Gastrocnemius medialis (tissue), 4 donors: ENCODE measurements at regions not wholly inside any gene's neighbourhood (a gene's known extent, or its start where the extent isn't known, plus 50 kb on each side); places are given as distances from the start of the nearest gene placed in this dataset.

Experiments used
- ATAC-seq, 2 donors: fragments of 150-250 bp; one replicate each; pipeline ENCODE4 v1.9.1; 2016
- DNase-seq, 2 donors: peaks; one replicate each; pipeline ENCODE4 v3.0.0-alpha.2; 2019
- H3K27ac ChIP-seq, 4 donors: fragments of 200-600 bp; sonication (generic); 1 replicate in 1 of 4; 2 replicates in 3 of 4; pipeline ENCODE4 v1.5.1; 2016 to 2018; ENCODE audit warnings: mild to moderate bottlenecking in 2 of 4, moderate library complexity in 1 of 4
- H3K27me3 ChIP-seq, 3 donors: fragments of 200-600 bp; sonication (generic) in 2 of 3; 1 replicate in 1 of 3; 2 replicates in 2 of 3; pipeline versions ENCODE4 v1.5.1 to v1.6.0; 2016 to 2019; ENCODE audit warnings: mild to moderate bottlenecking in 1 of 3, moderate library complexity in 1 of 3
- H3K36me3 ChIP-seq, 2 donors: fragments of 200-600 bp; sonication (generic) in 1 of 2; one replicate each; pipeline ENCODE4 v1.5.1; 2017 to 2018
- H3K4me1 ChIP-seq, 2 donors: fragments of 200-600 bp; sonication (generic) in 1 of 2; one replicate each; pipeline ENCODE4 v1.5.1; 2016 to 2017; ENCODE audit warnings: mild to moderate bottlenecking in 2 of 2
- H3K4me3 ChIP-seq, 4 donors: fragments of 200-600 bp; sonication (generic) in 3 of 4; 1 replicate in 1 of 4; 2 replicates in 3 of 4; pipeline ENCODE4 v1.5.1; 2016 to 2019; ENCODE audit warnings: mild to moderate bottlenecking in 2 of 4
- H3K9me3 ChIP-seq, 3 donors: fragments of 200-600 bp; sonication (generic) in 2 of 3; 1 replicate in 1 of 3; 2 replicates in 2 of 3; pipeline ENCODE4 v1.5.1; 2016 to 2019
- CTCF ChIP-seq, 5 experiments: fragments of 450-650 bp in 3 of 5; fragments of 200-600 bp in 2 of 5; sonication (generic) in 2 of 5; IDR thresholded peaks in 4 of 5; conservative IDR thresholded peaks in 1 of 5; 1 replicate in 4 of 5; 2 replicates in 1 of 5; pipeline ENCODE4 v1.5.1; 2016 to 2019; ENCODE audit warnings: antibody characterized with exemption in 5 of 5, mild to moderate bottlenecking in 3 of 5, moderate library complexity in 3 of 5
- POLR2A ChIP-seq, 2 donors: fragments of 450-650 bp; IDR thresholded peaks; one replicate each; pipeline ENCODE4 v1.6.1; 2017; ENCODE audit warnings: antibody characterized with exemption in 2 of 2, mild to moderate bottlenecking in 2 of 2, moderate library complexity in 2 of 2
- in situ Hi-C, 4 donors: fragments of 200-750 bp; cut with MboI; loops; one replicate each; pipeline versions ENCODE4 v1.15.0 to v1.8.0; 2017; ENCODE audit warnings: low sequenced_read_pairs in 4 of 4
- intact Hi-C: fragments of 100-400 bp; cut with DNase I; formaldehyde crosslinking; loops from one replicate; pipeline ENCODE4 v1.15.1; 2023; ENCODE audit warnings: low total_unique reads

DNA sequence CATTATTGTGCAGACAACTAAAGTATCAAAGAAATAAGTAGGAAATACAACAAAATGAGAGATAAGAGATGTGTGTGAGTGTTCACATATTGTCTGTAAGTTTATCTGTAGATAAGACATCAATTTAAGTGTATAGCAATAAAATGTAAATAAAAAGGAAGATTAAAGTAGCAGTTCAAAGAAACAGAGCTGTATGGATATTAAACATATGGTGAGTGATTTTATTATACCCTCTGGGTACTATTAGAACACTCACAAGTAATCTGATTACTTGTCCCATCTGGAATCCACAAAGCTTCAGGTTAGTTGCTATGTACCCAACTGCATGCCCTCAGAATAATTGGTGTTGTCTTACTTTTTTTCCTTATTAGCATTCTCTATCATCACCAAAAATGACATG is 747.9 kb upstream of the ADGRL3 start:
- Histone ChIP-seq H3K9me3 (no peaks in the 10 kb centered on the region), H3K4me1 (no peaks in the 10 kb centered on the region), H3K27ac (no peak overlapping the region), H3K27me3 (no peaks in the 10 kb centered on the region), H3K36me3 (no peaks in the 10 kb centered on the region), H3K4me3 (no peak overlapping the region)
- in situ Hi-C loops = no loop called here
- DNase-seq (no peak), ATAC-seq (no peak)
- TF ChIP-seq POLR2A (IDR thresholded peaks at IDR 0.05) (no peak), CTCF (IDR thresholded peaks at IDR 0.05 in 4 of 5, conservative IDR thresholded peaks at IDR 0.05 in 1 of 5) (no peak)
- intact Hi-C loops = no loop called here

DNA sequence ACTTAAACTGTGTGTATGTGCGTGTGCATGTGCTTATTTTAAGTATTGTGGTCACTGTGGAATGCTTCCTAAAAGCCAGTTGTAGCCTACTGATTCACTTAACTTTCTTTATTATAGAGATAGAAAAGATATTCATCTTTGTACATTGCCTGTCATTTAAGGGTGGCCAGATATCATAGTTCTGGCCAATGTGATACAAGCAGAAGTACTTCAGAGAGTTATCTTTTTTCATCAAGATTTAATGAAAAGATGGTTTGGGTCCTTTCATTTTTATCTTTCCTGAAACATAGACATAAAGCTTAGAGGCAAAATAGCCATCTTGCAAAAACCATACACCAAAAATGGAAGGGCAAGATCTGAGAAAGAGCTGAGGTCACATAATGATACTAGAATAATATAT is 744.7 kb upstream of the ADGRL3 start:
- ATAC-seq (no peak), DNase-seq (no peak)
- TF ChIP-seq CTCF (IDR thresholded peaks at IDR 0.05 in 4 of 5, conservative IDR thresholded peaks at IDR 0.05 in 1 of 5) = no peak
- TF ChIP-seq POLR2A (IDR thresholded peaks at IDR 0.05) = no peak
- in situ Hi-C loops (no loop called here), intact Hi-C loops (no loop called here)
- no peaks in the 10 kb centered on the region for H3K9me3 ChIP-seq
- no peaks in the 10 kb centered on the region for H3K36me3 ChIP-seq
- no peak overlapping the region for H3K4me3 ChIP-seq
- no peaks in the 10 kb centered on the region for H3K27me3 ChIP-seq
- H3K27ac ChIP-seq = no peak overlapping the region
- no peaks in the 10 kb centered on the region for H3K4me1 ChIP-seq

DNA sequence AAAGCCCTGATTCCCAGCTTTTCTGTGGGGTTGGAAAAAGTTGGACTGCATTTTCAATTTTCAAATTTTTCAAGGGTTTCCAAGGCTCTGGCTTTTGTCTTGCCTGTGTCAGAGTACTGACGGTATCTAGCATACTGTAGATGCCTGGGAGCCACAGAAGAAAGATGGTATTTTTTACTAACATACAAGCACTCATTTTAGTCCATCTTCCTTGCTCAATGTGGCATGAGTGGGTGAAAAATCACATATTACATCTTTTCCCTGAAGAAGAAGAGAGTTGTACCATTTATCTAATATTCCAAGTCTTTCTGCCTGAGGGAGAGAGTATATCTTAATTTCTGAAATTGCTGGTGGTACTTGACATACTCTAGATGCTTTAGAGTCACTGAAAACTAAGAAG is 738.6 kb upstream of the ADGRL3 start:
- Histone ChIP-seq H3K36me3 (no peaks in the 10 kb centered on the region), H3K27me3 (no peaks in the 10 kb centered on the region), H3K27ac (no peak overlapping the region), H3K4me3 (no peak overlapping the region), H3K4me1 (no peaks in the 10 kb centered on the region), H3K9me3 (no peaks in the 10 kb centered on the region)
- in situ Hi-C loops = no loop called here
- no peak for TF ChIP-seq POLR2A (IDR thresholded peaks at IDR 0.05)
- no peak for TF ChIP-seq CTCF (IDR thresholded peaks at IDR 0.05 in 4 of 5, conservative IDR thresholded peaks at IDR 0.05 in 1 of 5)
- intact Hi-C loops = no loop called here
- DNase-seq = no peak
- no peak for ATAC-seq

- Histone ChIP-seq H3K4me1 (no peaks in the 10 kb centered on the region), H3K9me3 (no peaks in the 10 kb centered on the region), H3K4me3 (no peak overlapping the region), H3K27me3 (no peaks in the 10 kb centered on the region), H3K27ac (no peak overlapping the region), H3K36me3 (no peaks in the 10 kb centered on the region)
- DNase-seq (no peak), ATAC-seq (no peak)
- in situ Hi-C loops (no loop called here), intact Hi-C loops (no loop called here)
- TF ChIP-seq POLR2A (IDR thresholded peaks at IDR 0.05) (no peak), CTCF (IDR thresholded peaks at IDR 0.05 in 4 of 5, conservative IDR thresholded peaks at IDR 0.05 in 1 of 5) (no peak)
These were observed 736.1 kb upstream of the ADGRL3 start for GRCh38 chr4:60463857-60464502.

DNA sequence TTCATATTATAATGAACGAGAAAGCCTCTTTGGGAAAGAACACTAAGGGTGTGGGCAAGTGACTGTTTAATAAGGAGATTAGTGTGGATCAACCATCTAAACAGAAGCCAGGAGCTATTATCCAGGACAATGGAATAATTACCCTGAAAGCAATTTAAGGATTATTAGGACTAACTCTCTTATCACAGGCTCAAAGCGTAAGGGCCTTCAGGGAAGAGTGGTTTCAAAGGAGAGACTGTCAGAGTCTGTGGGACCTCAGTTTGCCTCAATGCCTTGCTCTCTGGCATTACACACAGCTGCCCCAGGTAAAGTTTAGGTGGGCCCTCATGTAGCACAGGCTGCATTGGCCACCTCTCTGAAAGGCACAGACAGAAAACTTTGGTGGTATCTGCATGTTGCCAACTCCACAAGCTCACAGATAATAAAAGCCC is 717.2 kb upstream of the ADGRL3 start:
- in situ Hi-C loops = no loop called here
- Histone ChIP-seq H3K36me3 (no peaks in the 10 kb centered on the region), H3K27ac (no peak overlapping the region), H3K4me3 (no peak overlapping the region), H3K4me1 (no peaks in the 10 kb centered on the region), H3K9me3 (no peaks in the 10 kb centered on the region), H3K27me3 (no peaks in the 10 kb centered on the region)
- intact Hi-C loops = no loop called here
- no peak for TF ChIP-seq POLR2A (IDR thresholded peaks at IDR 0.05)
- TF ChIP-seq CTCF (IDR thresholded peaks at IDR 0.05 in 4 of 5, conservative IDR thresholded peaks at IDR 0.05 in 1 of 5) = no peak
- ATAC-seq (no peak), DNase-seq (no peak)
